ENCODE measurements at regions not wholly inside any gene's neighbourhood (a gene's known extent, or its start where the extent isn't known, plus 50 kb on each side); places are given as distances from the start of the nearest gene placed in this dataset.

GRCh38 chr2:181228661-181229060 is 228.5 kb upstream of the ITGA4 start:
- no peak for TF ChIP-seq CTCF (conservative IDR thresholded peaks at IDR 0.05)
- no peak for TF ChIP-seq EZH2 (IDR thresholded peaks at IDR 0.05; ENCODE audit: low read depth)
